ENCODE measurements at regions not wholly inside any gene's neighbourhood (a gene's known extent, or its start where the extent isn't known, plus 50 kb on each side); places are given as distances from the start of the nearest gene placed in this dataset.
A peak's percentile ranks its signal among the peaks of the same experiment; 100 is the strongest.

GRCh38 chr11:82004537-82005213, 729.0 kb downstream of the FAM181B start:
- Histone ChIP-seq H3K4me3 (no peak overlapping the region), H3K27ac (no peak overlapping the region), H3K27me3 (ENCODE audit: low read depth) (no peaks in the 10 kb centered on the region), H3K9me3 (no peaks in the 10 kb centered on the region), H3K36me3 (no peaks in the 10 kb centered on the region), H3K4me1 (no peaks in the 10 kb centered on the region)
- TF ChIP-seq CTCF (IDR thresholded peaks at IDR 0.05) = no peak
- intact Hi-C loops (cut with DNase I) = no loop called here
- ATAC-seq (no peak), DNase-seq (no peak)

DNA sequence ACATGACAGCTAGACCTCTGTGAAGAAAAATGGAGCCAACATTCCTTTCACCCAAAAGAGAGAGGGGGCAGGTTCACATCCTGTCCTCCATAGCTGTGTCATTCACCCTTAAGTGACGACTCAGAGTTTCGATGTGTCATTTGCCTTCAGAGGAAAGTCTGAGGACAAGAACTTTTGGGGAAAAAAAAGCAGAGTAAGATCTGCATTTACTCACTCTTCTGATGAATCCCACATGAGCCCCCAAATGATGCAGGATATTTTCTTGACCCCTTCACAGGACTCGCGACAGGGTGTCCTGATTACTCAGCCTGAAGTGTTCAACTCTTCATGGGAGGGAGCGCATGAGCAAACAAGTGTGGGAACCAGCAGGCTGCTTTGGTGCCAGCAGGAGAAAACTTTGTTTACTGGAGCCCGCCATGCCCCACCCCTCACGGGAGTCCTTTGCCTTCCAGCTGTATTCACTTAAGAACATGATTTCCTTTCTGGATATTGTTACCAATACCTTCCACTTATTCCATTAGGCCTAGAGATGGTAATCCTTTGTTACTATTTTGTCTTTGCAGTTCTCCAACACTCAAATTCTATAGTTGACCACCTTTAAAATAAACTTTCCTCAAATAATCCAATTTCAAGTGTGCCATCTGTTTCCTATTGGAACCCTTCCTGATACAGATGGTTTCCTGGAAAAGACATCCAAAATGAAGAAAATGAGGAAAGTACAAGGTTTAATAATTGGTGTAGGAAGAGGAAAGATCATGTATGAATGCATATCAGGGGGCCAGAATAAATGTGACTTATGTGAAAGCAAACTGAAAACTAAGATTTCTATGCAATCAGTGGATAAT, 729.8 kb downstream of the FAM181B start:
- no peak for TF ChIP-seq CTCF (IDR thresholded peaks at IDR 0.05)
- Histone ChIP-seq H3K4me1 (no peaks in the 10 kb centered on the region), H3K36me3 (no peaks in the 10 kb centered on the region), H3K27me3 (ENCODE audit: low read depth) (no peaks in the 10 kb centered on the region), H3K4me3 (no peak overlapping the region), H3K27ac (no peak overlapping the region), H3K9me3 (no peaks in the 10 kb centered on the region)
- ATAC-seq (no peak), DNase-seq (no peak)
- intact Hi-C loops (cut with DNase I) = no loop called here

DNA sequence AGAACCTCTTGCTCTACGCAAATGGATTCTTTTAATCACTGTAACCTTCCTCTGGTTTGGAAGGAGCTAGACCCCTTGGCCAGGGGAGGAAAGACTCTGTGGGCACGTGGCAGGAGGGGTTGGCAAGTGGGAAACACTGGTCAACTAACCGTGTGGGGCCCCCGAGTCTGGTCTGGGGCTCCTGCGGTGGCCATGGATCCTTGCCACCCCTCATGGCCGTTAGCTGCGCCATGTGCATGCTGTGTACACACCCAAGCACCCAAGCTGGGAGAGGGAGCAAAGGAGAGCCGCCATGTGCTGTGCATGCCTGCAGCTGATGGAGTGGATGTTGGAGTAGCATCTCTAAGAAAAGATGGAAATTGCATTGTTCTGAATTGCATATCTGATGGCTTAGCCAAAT, 730.6 kb downstream of the FAM181B start:
- H3K27me3 ChIP-seq (ENCODE audit: low read depth) = no peaks in the 10 kb centered on the region
- H3K36me3 ChIP-seq = no peaks in the 10 kb centered on the region
- H3K4me3 ChIP-seq = no peak overlapping the region
- TF ChIP-seq CTCF (IDR thresholded peaks at IDR 0.05) = no peak
- H3K9me3 ChIP-seq = no peaks in the 10 kb centered on the region
- no peak overlapping the region for H3K27ac ChIP-seq
- no peak for DNase-seq
- H3K4me1 ChIP-seq = no peaks in the 10 kb centered on the region
- intact Hi-C loops (cut with DNase I) = no loop called here
- no peak for ATAC-seq

DNA sequence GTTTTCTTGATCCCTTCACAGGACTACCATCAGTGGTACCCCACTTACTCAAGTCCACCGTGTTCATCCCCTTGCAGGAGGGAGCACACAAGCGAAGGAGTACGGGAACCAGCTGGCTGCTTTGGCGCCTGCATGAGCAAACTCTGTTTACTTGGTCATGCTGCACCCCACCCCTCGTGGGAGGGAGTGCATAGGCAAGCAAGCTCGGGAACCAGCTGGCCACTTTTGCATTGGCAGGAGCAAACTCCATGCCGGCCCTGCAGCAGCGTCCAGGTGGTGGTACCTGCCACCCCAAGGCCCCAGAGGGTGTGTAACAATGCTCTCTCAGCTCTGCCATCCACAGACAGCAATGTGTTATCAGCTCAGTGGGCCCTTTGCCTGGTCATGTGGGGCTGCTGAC, 737.8 kb downstream of the FAM181B start:
- Histone ChIP-seq H3K36me3 (no peaks in the 10 kb centered on the region), H3K27me3 (ENCODE audit: low read depth) (no peaks in the 10 kb centered on the region), H3K27ac (no peak overlapping the region), H3K4me1 (no peaks in the 10 kb centered on the region), H3K4me3 (no peak overlapping the region), H3K9me3 (no peaks in the 10 kb centered on the region)
- intact Hi-C loops (cut with DNase I) = no loop called here
- ATAC-seq = peak in 1 of 2 donors; percentile 19
- TF ChIP-seq CTCF (IDR thresholded peaks at IDR 0.05) = no peak
- DNase-seq = no peak

- H3K36me3 ChIP-seq = no peaks in the 10 kb centered on the region
- no peaks in the 10 kb centered on the region for H3K9me3 ChIP-seq
- ATAC-seq (no peak), DNase-seq (no peak)
- H3K27me3 ChIP-seq (ENCODE audit: low read depth) = no peaks in the 10 kb centered on the region
- no peak for TF ChIP-seq CTCF (IDR thresholded peaks at IDR 0.05)
- no peak overlapping the region for H3K27ac ChIP-seq
- no peaks in the 10 kb centered on the region for H3K4me1 ChIP-seq
- intact Hi-C loops (cut with DNase I) = no loop called here
- no peak overlapping the region for H3K4me3 ChIP-seq
Observed at GRCh38 chr11:81993755-81994154, 739.9 kb downstream of the FAM181B start.

Data from lower lobe of right lung (tissue), 2 donors.